NCI-H2227 (cell line): ENCODE measurements at regions not wholly inside any gene's neighbourhood (a gene's known extent, or its start where the extent isn't known, plus 50 kb on each side); places are given as distances from the start of the nearest gene placed in this dataset.
A peak's percentile ranks its signal among the peaks of the same experiment; 100 is the strongest.
"Not testable (repeated sequence)": the region's sequence is repeated elsewhere in the genome, so short reads cannot be mapped to it uniquely, and the experiment has no call there.

ENCODE experiments used
- DNase-seq: peaks from one replicate; lab custom pipeline; 2025; ENCODE audit not compliant: unreplicated experiment; lab: John Stamatoyannopoulos, UW

GRCh38 chr1:177732178-177732577 lies 237.7 kb downstream of the SEC16B start:
- no peak for DNase-seq

GRCh38 chr1:177729646-177730045 lies 240.2 kb downstream of the SEC16B start:
- DNase-seq: no peak

- no peak for DNase-seq
These were observed 246.3 kb downstream of the SEC16B start for GRCh38 chr1:177723533-177723932.

- no peak for DNase-seq
These were observed 258.9 kb downstream of the SEC16B start for GRCh38 chr1:177710696-177711620.

GRCh38 chr1:177708406-177708805 lies 261.5 kb downstream of the SEC16B start:
- DNase-seq: no peak

DNA sequence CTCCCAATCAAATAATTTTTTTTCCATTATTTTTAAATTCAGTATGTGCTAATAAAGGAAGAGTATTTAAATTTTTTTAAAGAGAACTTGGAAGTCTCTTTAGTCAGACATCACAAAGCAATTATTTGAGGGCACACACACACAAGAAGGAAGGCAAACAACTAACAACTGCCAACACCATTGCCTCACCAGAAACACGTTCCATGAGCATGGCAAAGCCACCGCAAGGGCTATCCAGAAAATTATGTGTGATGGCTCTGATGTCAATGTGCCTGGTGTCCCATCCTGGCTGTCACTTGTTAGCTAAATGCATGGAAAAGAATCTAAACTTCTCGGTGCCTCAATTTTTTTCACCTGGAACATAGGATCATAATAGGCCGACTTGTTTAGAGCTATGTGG lies 262.9 kb downstream of the SEC16B start:
- DNase-seq: no peak

GRCh38 chr1:177705839-177706238 lies 264.0 kb downstream of the SEC16B start:
- DNase-seq: no peak

DNA sequence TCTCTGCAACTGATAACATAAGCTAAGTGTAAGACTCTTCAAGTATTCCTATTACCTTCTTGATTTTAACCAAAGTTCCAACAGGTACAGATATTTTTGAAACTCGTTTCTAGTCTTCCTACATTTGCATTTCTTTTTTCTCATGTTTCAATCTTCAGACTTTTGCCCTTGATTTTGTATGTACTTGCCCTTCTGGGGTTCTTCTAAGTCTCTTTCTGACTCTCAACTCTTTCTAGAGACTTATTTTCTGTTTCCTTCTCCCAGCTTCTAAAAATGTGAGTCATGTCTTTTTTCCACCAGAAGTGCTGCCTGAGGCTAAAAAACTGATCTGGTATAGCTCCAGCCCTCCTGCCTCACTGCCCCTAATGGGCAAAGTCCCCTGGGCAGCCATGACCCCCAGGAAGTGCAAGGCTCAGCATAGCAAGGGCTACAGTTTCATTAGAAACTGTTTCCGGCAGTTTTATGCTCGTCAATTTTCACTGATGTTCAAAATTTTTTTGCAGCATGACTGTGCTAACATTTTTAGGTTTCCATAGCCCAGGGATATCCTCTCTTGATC lies 265.9 kb downstream of the SEC16B start:
- no peak for DNase-seq

GRCh38 chr1:177701654-177702353 lies 268.1 kb downstream of the SEC16B start:
- no peak for DNase-seq

DNA sequence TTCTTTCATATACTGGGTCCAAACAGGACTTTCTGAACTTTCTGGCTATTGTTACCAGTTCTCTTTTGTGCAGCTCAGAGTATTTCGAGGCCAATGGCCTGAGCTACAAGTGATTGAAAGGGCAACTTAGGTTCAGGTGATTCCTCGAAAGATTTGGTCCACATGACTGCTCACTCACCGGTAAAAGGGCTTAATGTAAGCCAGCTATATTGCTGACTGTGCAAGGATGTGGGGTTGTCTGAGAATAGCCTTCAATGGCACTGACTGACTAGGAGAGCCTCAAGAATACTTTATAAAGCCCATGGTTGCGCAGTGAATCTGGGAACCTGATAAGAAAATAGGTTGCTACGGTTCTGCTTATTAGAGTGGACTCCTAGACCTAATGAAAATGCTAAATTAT lies 269.0 kb downstream of the SEC16B start:
- DNase-seq: no peak

GRCh38 chr1:177690996-177691395 lies 278.9 kb downstream of the SEC16B start:
- no peak for DNase-seq

GRCh38 chr1:177687544-177687943 lies 282.3 kb downstream of the SEC16B start:
- DNase-seq: no peak

DNA sequence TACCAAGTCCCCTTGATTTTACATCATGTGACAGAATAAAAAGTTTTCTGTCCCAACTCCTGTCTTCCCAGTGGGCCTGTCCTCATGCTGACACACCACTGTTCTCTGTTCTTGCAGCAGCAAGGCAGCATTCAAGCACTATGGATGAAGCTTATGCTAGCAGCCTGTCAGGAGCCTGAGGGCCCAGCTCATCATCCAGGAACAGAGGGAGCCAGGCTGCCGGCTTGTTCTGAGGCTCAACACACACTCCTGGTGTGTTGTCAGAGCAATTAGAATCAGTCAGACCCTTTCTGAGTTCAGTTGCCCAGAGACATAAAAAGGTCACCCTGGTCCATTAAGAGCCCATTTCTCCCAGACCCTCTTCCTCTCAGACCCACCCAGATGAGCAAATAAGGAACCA lies 282.9 kb downstream of the SEC16B start:
- no peak for DNase-seq

GRCh38 chr1:177669161-177669560 lies 300.7 kb downstream of the SEC16B start:
- DNase-seq: no peak

GRCh38 chr1:177665935-177666334 lies 303.9 kb downstream of the SEC16B start:
- DNase-seq: no peak

GRCh38 chr1:177664742-177665141 lies 305.1 kb downstream of the SEC16B start:
- DNase-seq: not testable (repeated sequence)

GRCh38 chr1:177660188-177660587 lies 309.7 kb downstream of the SEC16B start:
- no peak for DNase-seq

DNA sequence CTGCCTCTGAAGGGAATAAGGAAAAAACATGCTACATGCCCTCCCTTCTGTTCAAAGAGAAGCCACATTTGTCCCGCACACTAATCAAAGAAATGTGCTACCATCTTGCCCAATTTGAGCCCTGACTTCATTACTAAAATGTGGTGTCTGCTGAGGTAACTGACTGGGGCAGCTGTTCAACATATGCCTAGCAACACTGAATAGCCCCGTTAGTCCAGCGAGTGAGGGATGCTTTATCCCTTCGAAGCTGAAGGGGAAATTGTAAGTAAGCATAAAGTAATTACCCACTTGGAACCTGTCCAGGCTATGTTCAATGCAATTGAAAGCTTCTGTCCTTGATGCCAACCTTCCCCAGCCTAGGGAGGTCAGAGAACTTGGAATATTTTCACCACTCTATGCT lies 310.6 kb downstream of the SEC16B start:
- DNase-seq: peak; percentile 5

DNA sequence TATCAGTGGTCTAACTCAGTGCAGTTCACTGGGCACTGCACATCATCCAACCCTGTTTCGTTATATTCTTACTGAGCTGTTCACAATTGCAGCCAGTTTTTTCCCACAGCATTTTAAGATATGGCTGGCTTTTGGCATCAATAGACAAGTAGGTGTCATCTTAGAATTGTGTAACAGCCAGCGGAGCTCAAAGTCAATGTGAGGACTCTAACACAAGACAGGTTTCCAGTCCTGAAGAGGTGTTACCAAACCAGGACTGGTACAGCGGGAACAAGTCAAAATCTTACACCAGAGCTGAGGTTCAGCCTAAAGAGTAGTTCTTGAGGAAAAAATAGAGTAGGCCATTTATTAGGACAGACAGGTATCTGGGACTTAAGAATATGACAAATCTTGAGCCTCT lies 313.3 kb downstream of the SEC16B start:
- no peak for DNase-seq

- DNase-seq: no peak
These were observed 318.9 kb downstream of the SEC16B start for GRCh38 chr1:177650947-177651346.

GRCh38 chr1:177648731-177649265 lies 321.1 kb downstream of the SEC16B start:
- no peak for DNase-seq

DNA sequence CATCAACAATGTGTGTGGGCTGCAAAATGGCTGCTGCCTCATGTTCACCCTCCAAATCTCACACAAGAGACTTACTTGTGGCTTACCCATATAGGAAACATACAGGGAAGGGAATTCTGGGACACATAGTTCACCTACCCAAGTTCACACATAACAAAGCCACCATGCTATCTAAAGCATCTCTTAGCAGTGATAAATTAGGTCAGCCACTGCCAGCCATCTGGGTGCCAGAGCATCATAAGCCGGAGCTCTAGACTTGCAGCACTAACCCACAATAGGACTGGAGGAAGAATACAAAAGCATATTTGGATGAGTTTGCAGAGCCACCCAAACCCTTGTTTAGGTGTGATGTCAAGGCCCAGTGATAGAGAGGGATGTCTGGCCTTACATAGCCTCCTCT lies 321.7 kb downstream of the SEC16B start:
- DNase-seq: no peak
